Tibial nerve (tissue), 4 donors: ENCODE measurements at regions not wholly inside any gene's neighbourhood (a gene's known extent, or its start where the extent isn't known, plus 50 kb on each side); places are given as distances from the start of the nearest gene placed in this dataset.

ENCODE experiments used
- DNase-seq, 2 donors: peaks; one replicate each; pipeline ENCODE4 v3.0.0-alpha.2; 2019; ENCODE audit warnings: low spot score in 2 of 2
- H3K27ac ChIP-seq, 4 donors: fragments of 200-600 bp; sonication (generic) in 3 of 4; one replicate each; pipeline ENCODE4 v1.5.1; 2017 to 2019; ENCODE audit warnings: mild to moderate bottlenecking in 1 of 4
- H3K27me3 ChIP-seq, 2 donors: fragments of 200-600 bp; sonication (generic) in 1 of 2; one replicate each; pipeline versions ENCODE4 v1.5.1 to v1.6.0; 2017 to 2019
- H3K36me3 ChIP-seq, 3 donors: fragments of 200-600 bp; sonication (generic); one replicate each; pipeline ENCODE4 v1.5.1; 2018 to 2019
- H3K4me1 ChIP-seq, 4 donors: fragments of 200-600 bp; sonication (generic) in 3 of 4; one replicate each; pipeline ENCODE4 v1.5.1; 2017 to 2019
- H3K4me3 ChIP-seq, 4 donors: fragments of 200-600 bp; sonication (generic) in 3 of 4; one replicate each; pipeline ENCODE4 v1.5.1; 2017 to 2019; ENCODE audit warnings: mild to moderate bottlenecking in 1 of 4, moderate library complexity in 1 of 4
- H3K9me3 ChIP-seq, 4 donors: fragments of 200-600 bp; sonication (generic) in 3 of 4; one replicate each; pipeline ENCODE4 v1.5.1; 2017 to 2019
- CTCF ChIP-seq, 5 experiments: fragments of 200-600 bp in 3 of 5; fragments of 450-650 bp in 2 of 5; sonication (generic) in 3 of 5; IDR thresholded peaks; one replicate each; pipeline ENCODE4 v1.5.1; 2016 to 2019; ENCODE audit warnings: antibody characterized with exemption in 5 of 5, mild to moderate bottlenecking in 3 of 5, moderate library complexity in 2 of 5
- EP300 ChIP-seq, 2 donors: sonication (generic); formaldehyde crosslinking; IDR thresholded peaks; one replicate each; pipeline ENCODE4 v1.6.1; 2017; ENCODE audit warnings: antibody characterized with exemption in 2 of 2, mild to moderate bottlenecking in 1 of 2
- POLR2A ChIP-seq, 2 donors: fragments of 450-650 bp; IDR thresholded peaks; one replicate each; pipeline ENCODE4 v1.6.1; 2017; ENCODE audit warnings: antibody characterized with exemption in 2 of 2, mild to moderate bottlenecking in 2 of 2, moderate library complexity in 2 of 2
- WGBS, 2 donors: methylation state at CpG; one replicate each; pipeline ENCODE4 v1.1.5; 2018; 5-methylcytosine and 5-hydroxymethylcytosine counted together

GRCh38 chr9:135017899-135018298 lies 69.6 kb upstream of the OLFM1 start:
- H3K27me3 ChIP-seq, result no peaks in the 10 kb centered on the region
- no peak for DNase-seq
- TF ChIP-seq POLR2A (IDR thresholded peaks at IDR 0.05), result no peak
- no peak for TF ChIP-seq EP300 (IDR thresholded peaks at IDR 0.05)
- TF ChIP-seq CTCF (IDR thresholded peaks at IDR 0.05), result no peak
- no peaks in the 10 kb centered on the region for H3K4me1 ChIP-seq
- 61 to 74% methylated on average over 4 of the region's 4 CpGs for WGBS, 2 donors
- no peaks in the 10 kb centered on the region for H3K9me3 ChIP-seq
- no peaks in the 10 kb centered on the region for H3K36me3 ChIP-seq
- H3K27ac ChIP-seq, result no peak overlapping the region
- H3K4me3 ChIP-seq, result no peak overlapping the region

- DNase-seq, result no peak
Measured at GRCh38 chr9:135018306-135018915, 69.1 kb upstream of the OLFM1 start.

GRCh38 chr9:135019224-135019623 lies 68.2 kb upstream of the OLFM1 start:
- TF ChIP-seq CTCF (IDR thresholded peaks at IDR 0.05), result no peak
- no peak for TF ChIP-seq EP300 (IDR thresholded peaks at IDR 0.05)
- TF ChIP-seq POLR2A (IDR thresholded peaks at IDR 0.05), result no peak
- DNase-seq, result no peak

More at GRCh38 chr9:135018306-135018915, 69.1 kb upstream of the OLFM1 start:
- no peaks in the 10 kb centered on the region for H3K36me3 ChIP-seq
- no peaks in the 10 kb centered on the region for H3K9me3 ChIP-seq
- no peaks in the 10 kb centered on the region for H3K4me1 ChIP-seq
- H3K27ac ChIP-seq, result no peak overlapping the region
- 84 to 90% methylated on average over 13 of the region's 13 CpGs for WGBS, 2 donors
- no peaks in the 10 kb centered on the region for H3K27me3 ChIP-seq
- TF ChIP-seq CTCF (IDR thresholded peaks at IDR 0.05), result no peak
- TF ChIP-seq POLR2A (IDR thresholded peaks at IDR 0.05), result no peak
- no peak for TF ChIP-seq EP300 (IDR thresholded peaks at IDR 0.05)
- H3K4me3 ChIP-seq, result no peak overlapping the region

GRCh38 chr9:135020481-135021392 lies 66.7 kb upstream of the OLFM1 start:
- Histone ChIP-seq H3K4me3 (no peak overlapping the region), H3K36me3 (no peaks in the 10 kb centered on the region), H3K27ac (no peak overlapping the region), H3K4me1 (no peaks in the 10 kb centered on the region), H3K9me3 (peaks cover 0 to 3% (median 0%) of the 10 kb centered on the region in 4 donors), H3K27me3 (no peaks in the 10 kb centered on the region)
- no peak for DNase-seq
- WGBS, 2 donors, result 70% methylated on average over 20 to 21 of the region's 24 CpGs
- no peak for TF ChIP-seq CTCF (IDR thresholded peaks at IDR 0.05)
- no peak for TF ChIP-seq POLR2A (IDR thresholded peaks at IDR 0.05)
- TF ChIP-seq EP300 (IDR thresholded peaks at IDR 0.05), result no peak

More at GRCh38 chr9:135019224-135019623, 68.2 kb upstream of the OLFM1 start:
- Histone ChIP-seq H3K9me3 (no peaks in the 10 kb centered on the region), H3K4me1 (no peaks in the 10 kb centered on the region), H3K27ac (no peak overlapping the region), H3K36me3 (no peaks in the 10 kb centered on the region), H3K27me3 (no peaks in the 10 kb centered on the region), H3K4me3 (no peak overlapping the region)
- 89 to 93% methylated on average over 5 of the region's 5 CpGs for WGBS, 2 donors

GRCh38 chr9:135021393-135021789 lies 66.1 kb upstream of the OLFM1 start:
- Histone ChIP-seq H3K36me3 (no peaks in the 10 kb centered on the region), H3K9me3 (peaks cover 0 to 3% (median 0%) of the 10 kb centered on the region in 4 donors), H3K4me1 (no peaks in the 10 kb centered on the region), H3K4me3 (no peak overlapping the region), H3K27me3 (no peaks in the 10 kb centered on the region), H3K27ac (no peak overlapping the region)
- TF ChIP-seq POLR2A (IDR thresholded peaks at IDR 0.05), result no peak
- TF ChIP-seq EP300 (IDR thresholded peaks at IDR 0.05), result no peak
- no peak for TF ChIP-seq CTCF (IDR thresholded peaks at IDR 0.05)
- DNase-seq, result no peak
- WGBS, 2 donors, result 76 to 85% methylated on average over 3 to 7 of the region's 8 CpGs
